ENCODE measurements at regions not wholly inside any gene's neighbourhood (a gene's known extent, or its start where the extent isn't known, plus 50 kb on each side); places are given as distances from the start of the nearest gene placed in this dataset.

DNA sequence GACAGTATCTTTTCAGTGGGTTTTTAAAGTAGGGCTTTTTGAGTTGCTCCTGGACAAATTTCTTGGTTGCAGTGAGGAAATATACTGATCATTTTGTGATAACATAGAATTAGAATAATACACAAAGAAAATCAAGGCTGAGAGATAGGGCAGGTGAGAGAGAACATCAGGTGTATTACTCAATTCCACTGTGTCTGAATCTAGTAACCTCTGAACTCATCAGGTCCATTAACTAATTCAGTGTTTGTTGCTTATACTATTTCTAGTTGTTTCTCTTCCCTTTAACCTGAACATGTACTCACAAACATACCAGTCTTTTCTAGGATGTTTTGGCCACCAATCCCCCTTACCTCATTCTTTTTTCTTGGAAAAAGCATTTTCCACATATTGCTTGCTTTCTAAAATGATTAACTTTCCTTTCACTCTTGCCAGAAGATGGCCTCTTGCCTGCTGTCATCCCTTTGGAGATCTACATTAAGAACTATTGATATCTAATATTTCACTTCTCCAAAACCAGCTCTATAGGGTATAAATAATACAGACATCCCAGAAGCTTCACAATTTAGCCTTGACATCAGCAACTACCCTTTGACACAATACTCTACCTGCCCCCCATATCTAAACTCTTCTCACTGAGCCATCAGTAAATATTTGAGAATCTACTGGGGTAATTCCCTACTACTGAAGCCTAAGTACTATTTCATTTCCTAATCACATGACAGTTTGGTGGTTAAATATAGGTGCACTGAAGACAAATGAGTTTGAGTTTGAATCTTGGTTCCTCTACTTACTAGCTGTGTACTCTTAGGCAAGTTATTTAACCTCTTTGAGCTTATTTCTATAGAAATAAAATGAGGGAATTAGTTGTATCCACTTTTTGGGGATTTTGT, 470.8 kb upstream of the IGFBP7 start:
- TF ChIP-seq, protein P1, sequence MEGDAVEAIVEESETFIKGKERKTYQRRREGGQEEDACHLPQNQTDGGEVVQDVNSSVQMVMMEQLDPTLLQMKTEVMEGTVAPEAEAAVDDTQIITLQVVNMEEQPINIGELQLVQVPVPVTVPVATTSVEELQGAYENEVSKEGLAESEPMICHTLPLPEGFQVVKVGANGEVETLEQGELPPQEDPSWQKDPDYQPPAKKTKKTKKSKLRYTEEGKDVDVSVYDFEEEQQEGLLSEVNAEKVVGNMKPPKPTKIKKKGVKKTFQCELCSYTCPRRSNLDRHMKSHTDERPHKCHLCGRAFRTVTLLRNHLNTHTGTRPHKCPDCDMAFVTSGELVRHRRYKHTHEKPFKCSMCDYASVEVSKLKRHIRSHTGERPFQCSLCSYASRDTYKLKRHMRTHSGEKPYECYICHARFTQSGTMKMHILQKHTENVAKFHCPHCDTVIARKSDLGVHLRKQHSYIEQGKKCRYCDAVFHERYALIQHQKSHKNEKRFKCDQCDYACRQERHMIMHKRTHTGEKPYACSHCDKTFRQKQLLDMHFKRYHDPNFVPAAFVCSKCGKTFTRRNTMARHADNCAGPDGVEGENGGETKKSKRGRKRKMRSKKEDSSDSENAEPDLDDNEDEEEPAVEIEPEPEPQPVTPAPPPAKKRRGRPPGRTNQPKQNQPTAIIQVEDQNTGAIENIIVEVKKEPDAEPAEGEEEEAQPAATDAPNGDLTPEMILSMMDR (conservative IDR thresholded peaks at IDR 0.05) = no peak
- no peak overlapping the region for H3K27ac Mint-ChIP-seq (ENCODE audit: unreplicated experiment)
- H3K9me3 Mint-ChIP-seq = peaks cover 10% of the 10 kb centered on the region
- no peak for DNase-seq (ENCODE audit: low read depth, low spot score)
- no peak overlapping the region for H3K4me3 Mint-ChIP-seq
- H3K36me3 Mint-ChIP-seq (ENCODE audit: low read depth) = no peaks in the 10 kb centered on the region
- H3K4me1 Mint-ChIP-seq = no peaks in the 10 kb centered on the region
- no peaks in the 10 kb centered on the region for H3K27me3 Mint-ChIP-seq (ENCODE audit: low read depth)

DNA sequence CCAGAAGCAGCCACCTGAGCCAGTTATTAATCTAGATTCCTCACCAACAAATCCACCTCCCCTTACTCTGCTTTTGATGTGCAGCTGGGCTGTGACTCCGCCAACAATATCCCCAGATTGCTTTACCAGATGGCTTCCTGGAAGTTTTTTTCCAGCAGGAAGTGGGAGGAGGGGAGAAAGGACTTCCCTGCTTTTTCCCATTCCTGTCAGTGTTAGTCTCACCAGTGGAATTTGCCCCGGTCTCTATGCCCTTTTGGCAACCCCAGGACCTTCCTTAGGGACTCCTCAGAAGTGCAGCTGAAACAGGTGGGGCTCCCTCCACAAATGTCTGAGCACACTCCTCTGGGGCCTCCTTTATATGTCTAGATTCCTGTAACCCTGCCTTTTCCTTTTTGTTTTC, 465.2 kb upstream of the IGFBP7 start:
- Mint-ChIP-seq H3K36me3 (ENCODE audit: low read depth) (no peaks in the 10 kb centered on the region), H3K4me3 (no peak overlapping the region), H3K27ac (ENCODE audit: unreplicated experiment) (no peak overlapping the region), H3K4me1 (no peaks in the 10 kb centered on the region), H3K27me3 (ENCODE audit: low read depth) (no peaks in the 10 kb centered on the region), H3K9me3 (peaks cover 6% of the 10 kb centered on the region)
- TF ChIP-seq, protein P1 (conservative IDR thresholded peaks at IDR 0.05) = no peak
- no peak for DNase-seq (ENCODE audit: low read depth, low spot score)

DNA sequence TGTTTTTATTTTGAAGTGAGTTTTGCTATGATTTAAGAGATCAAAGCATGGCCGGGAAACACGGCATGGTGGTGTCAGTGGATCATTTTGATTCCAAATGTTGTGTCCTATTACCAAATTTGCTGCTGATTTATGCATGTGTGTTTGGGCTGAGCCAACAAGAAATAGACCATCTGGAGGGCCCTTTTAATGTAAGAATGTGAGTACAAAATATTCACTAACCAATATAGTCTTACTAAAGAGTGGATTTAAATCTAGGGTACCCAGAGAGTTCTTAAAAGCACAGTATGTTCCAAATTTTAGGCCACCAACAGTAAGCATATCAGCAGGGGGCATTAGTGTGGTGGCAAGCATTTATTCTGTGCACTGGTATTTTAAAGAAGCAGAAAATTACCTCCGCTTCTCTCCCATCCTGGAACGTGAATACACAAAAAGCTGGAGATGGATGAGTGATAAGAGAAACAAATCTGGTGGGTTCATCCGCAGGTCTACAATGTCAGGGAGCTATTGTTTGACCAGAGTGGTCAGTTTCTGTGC, 444.4 kb upstream of the IGFBP7 start:
- no peak overlapping the region for H3K4me3 Mint-ChIP-seq
- no peak overlapping the region for H3K27ac Mint-ChIP-seq (ENCODE audit: unreplicated experiment)
- peaks cover 5% of the 10 kb centered on the region for H3K4me1 Mint-ChIP-seq
- peaks cover 2% of the 10 kb centered on the region for H3K9me3 Mint-ChIP-seq
- TF ChIP-seq, protein P1 (conservative IDR thresholded peaks at IDR 0.05) = no peak
- H3K27me3 Mint-ChIP-seq (ENCODE audit: low read depth) = no peaks in the 10 kb centered on the region
- no peaks in the 10 kb centered on the region for H3K36me3 Mint-ChIP-seq (ENCODE audit: low read depth)
- DNase-seq (ENCODE audit: low read depth, low spot score) = no peak

DNA sequence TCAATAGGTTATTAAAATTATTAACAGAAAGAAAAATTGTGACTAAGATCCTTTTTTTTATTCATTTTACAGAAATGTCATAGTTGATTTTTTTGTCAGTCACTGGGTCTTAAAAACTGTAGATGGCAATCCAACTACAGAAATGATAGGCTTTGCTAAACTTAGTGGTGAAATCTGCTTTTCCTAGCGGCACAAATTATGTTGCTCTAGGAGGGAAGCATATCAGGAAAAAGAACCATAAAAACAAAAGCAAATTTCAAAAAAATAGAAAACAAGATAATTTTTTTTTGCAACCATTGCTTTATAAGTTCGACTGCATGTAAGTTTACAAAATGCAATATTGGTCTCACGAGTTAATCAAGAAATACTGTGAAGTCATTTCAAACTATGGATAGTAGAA, 443.5 kb upstream of the IGFBP7 start:
- H3K4me3 Mint-ChIP-seq = no peak overlapping the region

DNA sequence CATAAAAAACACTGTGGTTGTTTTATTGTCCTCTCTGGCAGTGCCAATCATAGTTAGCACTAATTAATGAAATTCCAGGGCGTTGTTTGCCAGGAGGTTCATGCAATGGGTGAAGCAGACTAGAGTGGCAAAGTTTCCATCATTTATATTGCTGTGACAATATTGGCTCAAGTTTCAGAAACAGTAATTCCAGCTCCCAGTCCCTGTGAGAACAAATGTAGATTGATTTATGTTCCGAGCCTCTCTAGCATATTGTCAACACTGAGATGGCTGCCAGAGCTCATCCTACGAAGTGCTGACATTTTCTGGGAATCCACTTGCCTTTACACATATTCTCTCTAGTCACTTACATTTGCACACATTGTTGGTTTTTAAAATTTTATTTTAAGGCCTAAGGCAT, 440.0 kb upstream of the IGFBP7 start:
- no peak for DNase-seq (ENCODE audit: low read depth, low spot score)
- Mint-ChIP-seq H3K27ac (ENCODE audit: unreplicated experiment) (no peak overlapping the region), H3K36me3 (ENCODE audit: low read depth) (no peaks in the 10 kb centered on the region), H3K27me3 (ENCODE audit: low read depth) (no peaks in the 10 kb centered on the region), H3K4me3 (no peak overlapping the region), H3K4me1 (peaks cover 5% of the 10 kb centered on the region), H3K9me3 (no peaks in the 10 kb centered on the region)
- TF ChIP-seq, protein P1 (conservative IDR thresholded peaks at IDR 0.05) = no peak

More for the DNA sequence above, 443.5 kb upstream of the IGFBP7 start:
- no peak for DNase-seq (ENCODE audit: low read depth, low spot score)
- no peak overlapping the region for H3K27ac Mint-ChIP-seq (ENCODE audit: unreplicated experiment)
- peaks cover under 1% of the 10 kb centered on the region for H3K9me3 Mint-ChIP-seq
- H3K36me3 Mint-ChIP-seq (ENCODE audit: low read depth) = no peaks in the 10 kb centered on the region
- H3K4me1 Mint-ChIP-seq = peaks cover 5% of the 10 kb centered on the region
- no peaks in the 10 kb centered on the region for H3K27me3 Mint-ChIP-seq (ENCODE audit: low read depth)
- TF ChIP-seq, protein P1 (conservative IDR thresholded peaks at IDR 0.05) = no peak

Measured in neural crest cell (in vitro differentiated cells).